NCI-H146 (cell line): ENCODE measurements at regions not wholly inside any gene's neighbourhood (a gene's known extent, or its start where the extent isn't known, plus 50 kb on each side); places are given as distances from the start of the nearest gene placed in this dataset.
"Not testable (repeated sequence)": the region's sequence is repeated elsewhere in the genome, so short reads cannot be mapped to it uniquely, and the experiment has no call there.

ENCODE experiments used
- DNase-seq: peaks from one replicate; lab custom pipeline; 2025; lab: John Stamatoyannopoulos, UW

DNA sequence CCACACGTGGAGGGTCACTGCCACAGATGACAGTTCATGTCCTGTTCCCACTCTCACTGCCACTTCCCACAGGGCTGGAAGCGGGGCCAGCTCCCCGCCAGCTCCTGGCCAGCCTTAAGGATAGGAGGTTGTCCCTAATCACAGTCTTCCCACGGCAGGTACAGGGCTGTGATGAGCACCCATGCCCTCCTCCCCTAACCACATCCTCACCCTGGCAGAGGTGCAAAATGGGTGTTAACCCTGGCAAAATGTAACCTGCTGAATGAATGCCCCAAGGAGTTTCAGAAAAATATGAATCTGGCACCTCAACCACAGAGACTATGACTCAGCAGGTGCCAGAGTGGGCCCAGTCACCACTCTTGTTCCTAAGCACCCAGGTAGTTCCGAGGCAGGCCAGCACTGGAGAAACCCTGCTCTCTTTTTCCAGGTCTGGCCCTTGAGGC lies 185.1 kb upstream of the TPM1 start:
- DNase-seq, result no peak

DNA sequence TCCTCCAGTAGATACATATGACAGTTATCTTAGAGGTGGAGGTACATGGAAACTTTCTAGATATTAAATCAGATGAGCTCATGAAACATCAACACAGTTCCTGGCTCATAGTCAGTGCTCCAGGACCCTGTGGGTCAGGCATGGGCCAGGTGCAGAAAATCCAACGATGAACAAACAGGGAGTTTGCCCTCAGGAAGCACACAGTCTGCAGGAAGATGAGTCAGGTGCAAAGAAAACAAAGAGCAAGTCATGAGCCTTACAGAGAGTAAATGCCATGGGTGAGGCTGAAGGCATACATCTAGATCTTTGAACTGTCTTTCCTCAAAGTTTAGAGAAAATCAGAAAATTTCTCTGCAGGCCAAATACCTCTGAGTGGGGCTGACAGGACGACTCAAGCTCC lies 184.2 kb upstream of the TPM1 start:
- DNase-seq, result no peak

DNA sequence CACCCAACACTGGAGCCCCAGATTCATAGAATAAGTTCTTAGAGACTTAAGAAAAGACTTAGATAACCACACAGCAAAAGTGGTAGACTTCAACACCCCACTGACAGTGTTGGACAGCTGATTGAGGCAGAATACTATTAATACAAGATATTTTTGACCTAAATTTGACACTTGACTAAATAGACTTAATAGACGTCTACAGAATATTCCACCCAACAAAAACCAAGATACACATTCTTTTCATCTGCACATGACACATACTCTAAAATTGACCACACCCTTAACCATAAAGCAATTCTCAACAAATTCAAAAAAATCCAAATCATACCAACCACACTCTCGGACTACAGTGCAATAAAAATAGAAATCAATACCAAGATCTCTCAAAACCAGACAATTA lies 179.8 kb upstream of the TPM1 start:
- DNase-seq, result no peak

DNA sequence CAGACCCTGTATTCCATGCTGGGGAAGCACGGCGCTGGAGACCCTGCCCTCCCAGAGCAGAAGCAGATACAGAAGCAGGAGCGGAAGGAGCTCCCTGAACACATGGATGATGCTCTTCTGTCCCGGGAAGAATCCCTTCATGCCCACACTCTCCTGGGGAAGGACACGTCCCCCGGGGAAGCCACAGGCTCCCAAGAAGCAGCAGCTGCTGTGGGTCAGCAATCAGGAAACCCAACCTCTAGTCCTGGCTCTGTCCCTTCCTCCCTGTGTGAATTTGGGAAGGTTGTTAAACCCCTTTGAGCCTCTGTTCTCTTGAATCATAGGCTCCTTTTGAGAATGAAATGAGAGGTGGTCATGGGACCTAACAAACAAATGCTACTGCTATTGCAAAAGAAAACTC lies 176.2 kb upstream of the TPM1 start:
- DNase-seq, result no peak

DNA sequence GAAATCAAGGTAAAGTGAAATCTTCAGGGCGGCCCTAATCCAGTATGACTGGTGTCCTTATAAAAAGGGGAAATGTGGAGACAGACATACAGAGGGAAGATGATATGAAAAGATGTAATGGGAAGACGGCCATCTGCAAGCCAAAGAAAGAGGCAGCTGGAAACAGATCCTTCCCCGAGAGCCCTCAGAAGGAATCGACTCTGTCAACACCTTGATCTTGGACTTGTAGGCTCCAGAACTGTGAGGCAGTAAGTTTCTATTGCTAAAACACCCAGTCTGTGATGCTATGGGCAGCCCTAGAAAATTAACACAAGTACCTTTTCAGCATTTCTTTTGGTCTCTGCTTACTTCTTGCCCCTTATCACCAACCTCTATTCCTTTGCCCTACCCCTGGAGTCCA lies 174.7 kb upstream of the TPM1 start:
- no peak for DNase-seq

DNA sequence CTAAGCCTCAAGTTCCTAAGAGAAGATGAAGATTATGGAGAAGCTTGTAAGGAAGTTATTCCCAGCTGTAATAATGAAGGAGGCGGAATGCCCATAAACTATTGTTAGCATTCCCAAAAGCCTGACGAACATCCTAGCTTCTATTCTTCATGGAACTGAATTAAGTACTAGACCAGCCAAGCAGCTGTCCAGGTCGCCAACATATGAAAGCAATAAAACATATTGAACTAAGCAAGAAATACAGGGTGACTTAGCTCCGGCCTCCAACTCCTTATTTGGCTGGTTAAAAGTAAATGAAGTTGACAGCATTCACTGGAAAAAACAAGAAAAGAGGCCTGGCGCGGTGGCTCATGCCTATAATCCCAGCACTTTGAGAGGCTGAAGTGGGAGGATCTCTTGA lies 174.0 kb upstream of the TPM1 start:
- DNase-seq, result no peak

DNA sequence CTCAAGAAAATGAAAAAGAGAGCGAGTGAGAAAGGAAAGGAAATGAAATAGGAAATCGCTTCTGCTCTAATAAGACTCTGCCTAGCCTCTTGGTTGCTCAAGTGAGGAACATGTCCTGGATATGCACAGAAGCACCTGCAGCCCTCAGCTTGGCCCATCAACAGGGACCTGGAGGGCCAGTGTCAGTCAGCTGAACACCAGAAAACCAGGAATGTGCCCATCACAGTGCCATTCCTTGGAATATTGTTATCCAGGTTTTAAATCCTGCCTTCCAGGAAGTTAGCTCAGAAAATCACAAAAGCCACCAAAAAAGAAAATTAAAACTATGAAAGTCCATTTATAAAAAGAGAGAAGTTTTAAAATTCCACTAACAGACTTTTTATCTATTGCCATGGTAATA lies 173.4 kb upstream of the TPM1 start:
- no peak for DNase-seq

DNA sequence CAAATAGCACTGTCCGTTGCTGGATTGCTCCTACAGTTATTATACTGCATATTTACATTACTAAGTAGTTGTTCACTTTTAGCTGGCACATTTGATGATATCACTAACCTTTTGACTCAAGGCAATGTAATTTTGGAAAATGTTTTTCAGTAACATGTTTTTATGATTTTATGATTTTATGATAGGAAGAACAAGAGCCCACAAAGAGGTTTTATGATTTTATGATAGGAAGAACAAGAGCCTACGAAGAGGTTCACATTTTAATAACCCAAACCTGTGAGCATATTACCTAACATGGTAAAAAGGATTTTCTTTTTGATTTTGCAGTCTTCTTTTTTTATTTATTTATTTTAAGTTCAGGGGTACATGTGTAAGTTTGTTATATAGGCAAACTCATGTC lies 172.3 kb upstream of the TPM1 start:
- DNase-seq, result no peak

DNA sequence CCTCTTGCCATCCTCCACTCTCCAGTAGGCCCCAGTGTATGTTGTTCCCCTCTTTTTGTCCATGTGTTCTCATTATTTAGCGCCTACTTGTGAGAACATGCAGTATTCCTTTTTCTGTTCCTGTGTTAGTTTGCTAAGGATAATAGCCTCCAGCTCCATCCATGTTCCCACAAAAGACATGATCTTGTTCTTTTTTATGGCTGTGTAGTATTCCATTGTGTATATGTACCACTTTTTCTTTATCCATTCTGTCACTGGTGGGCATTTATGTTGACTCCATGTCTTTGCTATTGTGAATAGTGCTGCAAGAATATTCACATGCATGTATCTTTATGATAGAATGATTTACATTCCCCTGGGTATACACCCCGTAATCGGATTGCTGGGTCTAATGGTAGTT lies 171.8 kb upstream of the TPM1 start:
- not testable (repeated sequence) for DNase-seq

DNA sequence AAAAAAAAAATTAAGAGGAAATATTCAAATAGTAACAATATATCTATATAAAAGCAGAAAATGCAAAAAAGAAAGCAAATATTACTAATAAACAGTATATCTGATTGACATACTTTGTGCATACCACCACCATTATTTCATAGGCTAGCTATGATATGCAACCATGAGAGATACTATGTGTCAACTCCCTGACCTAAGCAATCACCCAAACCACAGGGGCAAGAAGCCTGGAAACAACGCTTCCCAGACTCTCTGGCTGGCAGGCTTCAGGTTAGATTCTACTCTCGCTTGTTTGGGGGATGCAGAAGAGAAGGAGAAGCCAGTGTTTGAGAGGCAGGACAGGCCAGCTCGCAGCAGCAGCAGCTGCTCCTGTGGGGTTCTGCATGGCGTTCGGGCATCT lies 169.3 kb upstream of the TPM1 start:
- no peak for DNase-seq

DNA sequence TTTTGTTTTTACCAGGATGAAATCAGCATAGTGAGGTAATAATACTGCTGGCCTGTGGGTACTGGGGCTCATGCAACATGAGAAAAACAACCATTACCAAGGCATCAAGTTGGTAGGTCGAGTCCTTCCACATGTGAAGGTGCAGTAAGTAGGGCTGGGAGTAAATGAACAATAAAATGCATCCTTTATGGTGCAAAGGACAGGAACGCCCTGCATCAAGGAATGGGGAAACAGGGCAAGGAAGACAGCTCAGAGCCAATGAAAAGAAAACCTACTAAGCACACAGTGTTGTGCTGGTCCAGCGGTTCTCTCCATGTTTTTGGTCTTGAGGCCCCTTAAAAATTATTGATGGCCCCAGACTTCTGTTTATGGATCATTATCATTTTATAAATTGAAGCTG lies 168.5 kb upstream of the TPM1 start:
- no peak for DNase-seq

DNA sequence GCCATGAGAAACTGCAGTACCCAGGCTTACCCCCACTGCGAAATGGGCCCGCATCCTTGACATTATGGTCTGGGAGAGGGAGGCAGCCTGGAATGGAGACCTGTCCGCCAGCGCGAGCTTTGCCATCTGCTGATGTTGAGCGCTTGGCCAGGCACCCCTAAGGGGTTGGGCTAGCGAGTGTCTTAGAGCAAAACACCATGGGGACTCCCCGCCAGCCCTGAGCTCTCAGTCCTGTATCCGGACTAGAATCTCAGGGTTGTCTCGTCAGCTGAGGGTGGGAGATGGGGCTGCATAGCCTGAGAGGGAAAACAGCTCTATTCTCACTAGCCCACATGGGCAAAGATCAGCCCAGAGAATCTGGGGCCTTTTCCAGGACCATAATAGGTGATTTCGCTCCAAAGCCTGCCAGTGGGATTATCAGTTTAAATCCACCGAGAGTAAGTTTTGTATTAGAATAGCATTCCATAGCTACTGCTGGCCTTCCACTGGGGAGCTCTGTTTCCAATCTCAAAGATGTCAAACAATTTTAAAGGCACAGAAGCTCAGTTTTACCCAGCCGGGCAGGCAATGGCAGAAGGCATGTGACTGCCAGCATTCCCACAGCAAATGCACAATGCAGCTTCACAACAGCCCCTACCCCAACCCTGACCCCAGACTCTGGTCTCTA lies 167.5 kb upstream of the TPM1 start:
- no peak for DNase-seq

DNA sequence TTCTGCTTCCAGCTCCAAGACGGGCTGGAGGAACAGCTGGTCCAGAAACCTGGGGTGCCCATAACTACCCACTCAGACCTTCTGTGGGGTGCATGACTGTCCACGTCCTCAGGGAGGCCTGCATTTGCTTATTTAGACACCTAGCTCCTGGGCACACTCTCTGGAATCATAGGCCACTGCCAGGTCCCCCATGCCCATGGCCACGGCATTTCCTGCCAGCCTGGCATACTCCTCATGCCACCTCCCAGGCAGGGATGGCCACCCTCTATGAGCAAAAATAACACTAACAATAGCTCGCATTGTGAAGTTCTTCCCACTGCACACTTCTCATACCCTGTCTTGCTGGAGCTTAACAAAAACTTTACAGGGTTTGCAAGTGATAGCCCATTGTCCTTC lies 166.9 kb upstream of the TPM1 start:
- DNase-seq, result no peak

DNA sequence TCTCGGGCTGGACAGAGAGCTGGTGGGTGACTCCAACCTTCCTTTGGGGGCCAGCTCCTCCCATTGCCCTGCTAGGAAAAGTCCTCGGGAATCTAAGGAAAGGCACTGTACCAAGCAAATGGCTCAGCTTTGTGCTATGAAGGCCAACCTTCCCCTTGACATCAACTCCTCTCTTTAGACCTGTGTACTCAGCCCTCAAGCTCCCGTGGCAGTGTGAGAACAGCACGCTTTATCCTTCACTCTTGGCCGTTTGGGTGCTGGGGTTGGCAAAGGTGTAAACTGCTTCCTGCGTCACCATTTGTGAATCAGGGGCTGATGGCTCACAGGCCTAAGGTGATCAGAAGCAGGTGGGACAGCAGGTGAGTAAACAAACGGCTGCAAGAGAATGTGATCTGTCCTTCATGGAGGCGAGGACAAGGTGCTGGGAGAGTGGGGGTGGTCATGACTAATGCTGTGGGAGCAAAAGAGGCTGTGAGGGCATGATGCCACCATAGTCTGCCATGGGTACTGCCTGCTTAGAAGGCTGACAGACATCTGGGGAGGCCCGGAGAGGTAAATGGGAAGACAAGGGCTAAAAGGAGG lies 165.2 kb upstream of the TPM1 start:
- peak; percentile 75 for DNase-seq

DNA sequence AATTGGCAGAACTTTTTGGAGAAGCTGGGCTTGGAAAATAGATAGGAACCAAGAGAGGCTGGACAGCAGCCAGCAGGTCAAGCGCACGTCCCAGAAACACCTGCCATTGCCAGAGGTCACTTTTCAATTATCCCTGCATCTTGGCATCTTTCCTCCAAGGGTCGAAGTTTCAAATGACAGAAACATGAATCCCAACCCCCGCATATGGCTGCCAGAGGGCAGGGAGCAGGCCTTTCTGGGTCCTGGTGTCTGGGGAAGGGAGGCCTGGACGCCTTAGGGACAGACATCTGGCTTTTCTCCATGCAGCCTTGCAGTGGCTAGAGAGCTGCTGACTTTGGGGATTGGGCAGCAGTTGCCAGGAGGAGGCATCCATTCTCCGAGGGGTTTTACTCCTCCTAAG lies 164.5 kb upstream of the TPM1 start:
- DNase-seq, result no peak

DNA sequence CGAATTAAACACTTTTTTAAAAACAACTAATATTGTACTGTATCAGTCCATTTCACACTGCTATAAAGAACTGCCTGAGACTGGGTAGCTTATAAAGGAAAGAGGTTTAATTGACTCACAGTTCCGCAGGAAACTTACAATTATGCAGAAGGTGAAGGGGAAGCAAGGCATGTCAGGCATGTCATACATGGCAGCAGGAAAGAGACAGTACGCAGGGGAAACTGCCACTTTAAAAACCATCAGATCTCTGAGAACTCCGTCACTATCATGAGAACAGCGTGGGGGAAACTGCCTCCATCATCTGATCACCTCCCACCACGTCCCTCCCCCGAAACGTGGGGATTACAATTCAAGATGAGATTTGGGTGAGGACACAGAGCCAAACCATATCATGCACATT lies 162.8 kb upstream of the TPM1 start:
- no peak for DNase-seq

DNA sequence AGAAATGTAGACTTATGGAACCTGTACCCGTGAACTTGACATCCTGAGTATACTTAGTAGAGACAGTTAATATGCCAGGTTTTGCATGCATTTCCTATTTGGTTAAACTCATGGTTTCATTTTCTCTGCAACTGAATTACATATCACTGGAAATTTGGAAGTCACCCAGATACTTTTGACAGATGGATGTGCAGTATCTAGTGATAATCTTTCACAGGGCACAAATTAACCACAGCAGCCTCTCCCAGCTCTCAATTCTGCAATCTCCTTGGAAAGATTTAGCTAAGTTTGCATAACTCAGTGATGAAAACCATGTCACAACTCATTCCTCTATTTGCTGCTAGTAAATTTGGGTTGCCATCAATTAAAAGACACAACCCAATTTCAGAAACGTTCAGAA lies 162.3 kb upstream of the TPM1 start:
- no peak for DNase-seq

DNA sequence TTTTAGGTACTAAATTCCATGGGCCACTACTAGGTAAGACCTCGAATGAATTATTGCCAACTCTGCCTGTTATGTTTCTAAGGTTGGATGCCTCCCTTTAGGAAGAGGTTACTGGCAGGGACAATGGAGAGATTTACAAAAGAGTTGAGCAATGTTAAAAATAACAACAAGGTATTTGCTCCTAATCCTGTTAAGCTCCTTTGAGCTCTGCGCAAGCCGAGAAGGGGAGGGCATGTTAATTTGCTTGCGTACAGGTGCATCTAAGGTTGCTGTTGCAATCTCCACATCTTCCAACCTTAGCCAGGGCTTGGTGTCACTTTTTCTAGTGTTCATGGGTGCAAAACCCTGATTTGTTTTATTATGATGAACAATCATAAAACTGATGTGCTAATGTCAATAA lies 161.5 kb upstream of the TPM1 start:
- DNase-seq, result no peak

DNA sequence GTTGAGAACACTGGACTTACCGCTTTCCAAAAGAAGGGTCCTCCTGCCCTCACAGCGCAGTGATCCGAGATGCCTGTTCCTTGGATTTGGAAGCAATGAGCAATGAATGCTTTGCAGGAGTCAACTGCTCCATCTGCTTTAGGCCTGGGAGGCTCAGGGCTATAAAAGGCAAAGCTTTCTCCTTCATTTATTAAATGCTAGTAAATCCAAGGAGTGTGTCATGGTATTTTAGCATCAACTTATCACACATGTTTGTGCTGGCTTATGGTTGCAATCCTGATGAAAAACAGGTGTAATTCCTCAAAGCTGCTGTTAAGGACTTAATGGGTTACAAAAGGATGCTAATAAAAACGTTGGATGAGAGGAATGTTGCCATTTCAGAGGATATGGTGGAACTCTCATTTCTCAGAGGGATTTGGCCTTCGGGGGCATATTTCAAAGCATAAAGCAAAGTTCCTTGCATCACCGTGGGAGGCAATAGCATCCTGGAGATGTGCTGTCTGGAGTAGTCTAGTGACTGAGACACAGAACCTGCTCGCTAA lies 158.5 kb upstream of the TPM1 start:
- no peak for DNase-seq

DNA sequence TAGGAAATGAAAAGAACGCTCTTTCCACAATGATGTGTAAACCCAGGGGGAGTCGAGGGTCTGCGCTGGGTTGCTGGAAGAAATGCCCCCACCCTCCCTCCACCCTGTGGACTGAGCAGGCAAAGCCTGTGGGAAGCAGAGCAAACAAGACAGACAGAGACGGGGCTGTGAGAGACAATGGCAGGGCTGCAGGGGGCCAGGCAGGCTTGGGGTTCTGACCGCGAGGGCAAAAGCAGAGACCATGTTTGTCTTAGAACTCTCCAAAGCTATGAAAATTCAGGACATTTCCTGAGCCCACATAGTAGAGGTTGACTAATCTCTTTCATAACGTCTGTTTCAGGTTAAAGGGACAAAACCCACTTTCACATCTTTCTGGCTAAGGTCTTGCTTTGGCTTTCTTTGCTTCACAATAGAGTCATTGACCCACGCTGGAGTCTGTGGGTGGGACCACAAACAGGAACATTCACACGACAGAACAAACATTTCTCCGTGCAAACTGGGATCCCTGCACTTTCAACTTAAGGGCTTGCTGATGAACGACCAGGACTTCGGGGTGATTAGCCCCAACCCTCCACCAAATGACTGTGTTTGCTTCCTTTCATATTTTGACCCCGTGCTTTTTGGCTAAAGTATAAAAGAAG lies 156.0 kb upstream of the TPM1 start:
- DNase-seq, result peak; percentile 84

DNA sequence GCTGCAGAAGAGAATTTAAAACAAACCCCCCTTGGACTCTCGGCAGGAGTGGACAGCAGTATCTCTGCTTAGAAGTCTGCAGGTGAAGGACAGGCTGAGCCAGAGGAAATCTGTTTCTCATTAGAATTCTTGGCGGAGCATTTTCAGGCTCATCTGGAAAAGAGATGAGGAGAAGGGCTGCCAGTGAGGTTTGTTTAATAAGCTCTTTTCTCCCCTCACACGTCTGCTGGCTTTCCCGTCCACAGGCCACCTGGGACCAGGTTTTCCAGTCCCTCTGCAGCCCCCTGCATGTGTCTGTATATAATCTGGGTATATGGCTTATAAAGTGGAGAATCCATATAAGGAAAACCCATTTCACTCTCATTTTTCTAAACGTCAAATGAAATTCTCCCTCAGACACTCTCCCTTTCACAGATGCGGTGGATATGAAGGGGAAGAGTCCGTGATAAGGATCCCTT lies 155.4 kb upstream of the TPM1 start:
- peak; percentile 50 for DNase-seq

DNA sequence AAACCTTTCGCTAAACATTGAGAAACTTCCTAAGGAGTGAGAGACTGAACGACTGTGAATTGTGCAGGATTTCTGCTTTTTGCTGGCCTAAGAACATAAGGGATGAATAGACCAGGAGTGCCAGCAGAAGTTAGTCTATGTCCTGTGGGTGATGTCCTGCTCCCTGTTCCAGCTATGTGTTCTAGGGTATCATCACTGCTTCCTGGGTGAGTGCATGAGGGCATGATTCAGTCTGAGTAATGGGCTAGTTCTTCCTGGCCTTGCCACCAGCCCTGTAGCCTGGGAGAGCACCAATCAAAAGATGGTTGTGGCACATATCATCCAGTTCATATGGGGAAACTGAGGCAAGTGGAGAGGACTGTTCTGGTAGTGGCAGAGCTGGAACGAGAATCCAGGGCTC lies 153.9 kb upstream of the TPM1 start:
- DNase-seq, result no peak

DNA sequence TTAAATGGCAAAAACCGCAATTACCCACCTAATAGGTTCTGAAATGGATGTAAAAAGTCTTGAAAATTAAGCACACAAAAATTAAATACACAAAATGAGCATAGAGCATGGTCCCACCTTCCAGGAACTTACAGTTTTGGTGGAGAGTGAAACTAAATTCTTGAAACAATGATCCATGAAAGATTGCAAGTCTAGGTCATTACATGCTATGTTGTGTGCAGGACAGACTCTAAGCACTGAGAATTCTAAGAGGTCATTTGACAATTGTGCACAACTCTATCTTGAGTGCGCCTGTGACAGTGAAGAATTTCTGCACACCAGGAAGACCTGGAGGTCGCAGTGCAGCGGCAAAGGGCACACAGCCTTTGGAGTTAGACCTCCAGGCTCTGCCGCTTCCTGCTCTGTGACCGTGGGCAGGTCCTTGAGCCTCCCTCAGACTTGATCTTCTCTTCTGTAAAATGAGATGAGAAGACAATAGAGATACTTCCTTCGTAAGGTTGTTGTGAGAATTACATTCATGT lies 153.3 kb upstream of the TPM1 start:
- DNase-seq, result no peak
